ENCODE measurements at regions not wholly inside any gene's neighbourhood (a gene's known extent, or its start where the extent isn't known, plus 50 kb on each side); places are given as distances from the start of the nearest gene placed in this dataset.
"Not testable (repeated sequence)": the region's sequence is repeated elsewhere in the genome, so short reads cannot be mapped to it uniquely, and the experiment has no call there.

GRCh38 chr5:102154791-102155605, 141.1 kb downstream of the SLCO4C1 start:
- not testable (repeated sequence) for H3K27ac ChIP-seq (ENCODE audit: insufficient read depth, low read depth, low read length, poor library complexity, severe bottlenecking); H3K9me3 ChIP-seq (ENCODE audit: control insufficient read depth, low read length); H3K36me3 ChIP-seq (ENCODE audit: control insufficient read depth, insufficient read depth, low read length); H3K4me3 ChIP-seq (ENCODE audit: insufficient read depth, low read depth, low read length); H3K4me1 ChIP-seq (ENCODE audit: control insufficient read depth, insufficient read depth, low read length); H3K27me3 ChIP-seq (ENCODE audit: control insufficient read depth, insufficient read depth, low read length, poor library complexity, severe bottlenecking)
- WGBS, 2 experiments: 90 to 92% methylated on average over 53 to 54 of the region's 54 CpGs

GRCh38 chr5:102154291-102154690, 141.8 kb downstream of the SLCO4C1 start:
- WGBS, 2 experiments: 100% methylated on average over 2 of the region's 2 CpGs
- H3K9me3 ChIP-seq (ENCODE audit: control insufficient read depth, low read length): no peaks in the 10 kb centered on the region
- H3K4me1 ChIP-seq (ENCODE audit: control insufficient read depth, insufficient read depth, low read length): no peaks in the 10 kb centered on the region

GRCh38 chr5:102153003-102153759, 142.9 kb downstream of the SLCO4C1 start:
- no peaks in the 10 kb centered on the region for H3K9me3 ChIP-seq (ENCODE audit: control insufficient read depth, low read length)
- WGBS, 2 experiments: 54 to 61% methylated on average over 5 of the region's 5 CpGs
- H3K4me1 ChIP-seq (ENCODE audit: control insufficient read depth, insufficient read depth, low read length): no peaks in the 10 kb centered on the region
- no peaks in the 10 kb centered on the region for H3K36me3 ChIP-seq (ENCODE audit: control insufficient read depth, insufficient read depth, low read length)
- no peak overlapping the region for H3K27ac ChIP-seq (ENCODE audit: insufficient read depth, low read depth, low read length, poor library complexity, severe bottlenecking)
- no peaks in the 10 kb centered on the region for H3K27me3 ChIP-seq (ENCODE audit: control insufficient read depth, insufficient read depth, low read length, poor library complexity, severe bottlenecking)
- no peak overlapping the region for H3K4me3 ChIP-seq (ENCODE audit: insufficient read depth, low read depth, low read length)

More at GRCh38 chr5:102154291-102154690, 141.8 kb downstream of the SLCO4C1 start:
- Histone ChIP-seq H3K36me3 (ENCODE audit: control insufficient read depth, insufficient read depth, low read length) (no peaks in the 10 kb centered on the region), H3K27me3 (ENCODE audit: control insufficient read depth, insufficient read depth, low read length, poor library complexity, severe bottlenecking) (no peaks in the 10 kb centered on the region), H3K4me3 (ENCODE audit: insufficient read depth, low read depth, low read length) (no peak overlapping the region), H3K27ac (ENCODE audit: insufficient read depth, low read depth, low read length, poor library complexity, severe bottlenecking) (no peak overlapping the region)

GRCh38 chr5:102139029-102139428, 157.1 kb downstream of the SLCO4C1 start:
- Histone ChIP-seq H3K4me3 (ENCODE audit: insufficient read depth, low read depth, low read length) (no peak overlapping the region), H3K27ac (ENCODE audit: insufficient read depth, low read depth, low read length, poor library complexity, severe bottlenecking) (no peak overlapping the region), H3K27me3 (ENCODE audit: control insufficient read depth, insufficient read depth, low read length, poor library complexity, severe bottlenecking) (no peaks in the 10 kb centered on the region), H3K4me1 (ENCODE audit: control insufficient read depth, insufficient read depth, low read length) (no peaks in the 10 kb centered on the region), H3K36me3 (ENCODE audit: control insufficient read depth, insufficient read depth, low read length) (no peaks in the 10 kb centered on the region), H3K9me3 (ENCODE audit: control insufficient read depth, low read length) (no peaks in the 10 kb centered on the region)
- WGBS, 2 experiments: 80 to 82% methylated on average over 2 of the region's 2 CpGs

DNA sequence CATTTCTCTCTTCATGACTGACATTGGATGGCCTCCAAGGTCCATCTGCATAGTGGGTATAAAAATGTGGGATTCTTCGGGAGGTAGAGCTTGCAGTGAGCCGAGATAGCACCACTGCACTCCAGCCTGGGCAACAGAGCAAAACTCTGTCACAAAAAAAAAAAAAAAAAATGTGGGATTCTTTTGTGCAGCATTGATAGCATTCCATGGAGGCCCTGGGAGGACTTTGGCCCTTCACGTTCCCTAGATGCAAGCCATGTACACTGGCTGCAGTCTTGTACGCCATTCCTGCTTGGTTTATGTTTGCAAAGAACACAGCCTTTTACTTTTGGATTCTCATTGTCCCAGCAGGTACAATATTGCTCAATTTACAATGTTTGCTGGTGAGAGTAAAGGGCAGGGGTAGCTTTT, 157.8 kb downstream of the SLCO4C1 start:
- no peaks in the 10 kb centered on the region for H3K9me3 ChIP-seq (ENCODE audit: control insufficient read depth, low read length)
- H3K4me3 ChIP-seq (ENCODE audit: insufficient read depth, low read depth, low read length): no peak overlapping the region
- H3K36me3 ChIP-seq (ENCODE audit: control insufficient read depth, insufficient read depth, low read length): no peaks in the 10 kb centered on the region
- no peaks in the 10 kb centered on the region for H3K27me3 ChIP-seq (ENCODE audit: control insufficient read depth, insufficient read depth, low read length, poor library complexity, severe bottlenecking)
- H3K27ac ChIP-seq (ENCODE audit: insufficient read depth, low read depth, low read length, poor library complexity, severe bottlenecking): no peak overlapping the region
- 89 to 91% methylated on average over 4 of the region's 4 CpGs for WGBS, 2 experiments
- H3K4me1 ChIP-seq (ENCODE audit: control insufficient read depth, insufficient read depth, low read length): no peaks in the 10 kb centered on the region

DNA sequence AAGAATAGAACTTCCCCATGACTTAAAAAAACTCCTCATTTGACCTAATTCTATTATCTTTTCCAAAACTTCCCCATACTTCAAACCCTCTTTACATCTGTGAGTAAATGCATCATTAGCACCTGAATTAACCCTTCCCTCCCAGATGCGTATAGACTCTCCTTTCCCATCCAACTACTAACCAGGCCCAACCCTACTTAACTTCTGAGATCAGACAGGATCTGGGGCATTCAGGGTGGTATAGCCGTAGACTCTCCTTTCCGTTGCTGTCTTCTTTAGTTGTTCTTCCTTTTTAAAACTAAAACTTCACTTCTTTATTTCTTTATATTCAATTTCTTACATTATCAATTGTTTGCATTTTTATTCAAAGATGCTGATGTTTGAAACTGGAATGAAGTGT, 165.2 kb downstream of the SLCO4C1 start:
- H3K4me3 ChIP-seq (ENCODE audit: insufficient read depth, low read depth, low read length): no peak overlapping the region
- peaks cover 3% of the 10 kb centered on the region for H3K4me1 ChIP-seq (ENCODE audit: control insufficient read depth, insufficient read depth, low read length)
- H3K27ac ChIP-seq (ENCODE audit: insufficient read depth, low read depth, low read length, poor library complexity, severe bottlenecking): no peak overlapping the region
- H3K36me3 ChIP-seq (ENCODE audit: control insufficient read depth, insufficient read depth, low read length): no peaks in the 10 kb centered on the region
- 82 to 96% methylated on average over 3 of the region's 3 CpGs for WGBS, 2 experiments
- H3K27me3 ChIP-seq (ENCODE audit: control insufficient read depth, insufficient read depth, low read length, poor library complexity, severe bottlenecking): no peaks in the 10 kb centered on the region
- no peaks in the 10 kb centered on the region for H3K9me3 ChIP-seq (ENCODE audit: control insufficient read depth, low read length)

GRCh38 chr5:102130386-102130785, 165.7 kb downstream of the SLCO4C1 start:
- no peaks in the 10 kb centered on the region for H3K36me3 ChIP-seq (ENCODE audit: control insufficient read depth, insufficient read depth, low read length)
- H3K9me3 ChIP-seq (ENCODE audit: control insufficient read depth, low read length): no peaks in the 10 kb centered on the region
- H3K4me3 ChIP-seq (ENCODE audit: insufficient read depth, low read depth, low read length): no peak overlapping the region
- H3K4me1 ChIP-seq (ENCODE audit: control insufficient read depth, insufficient read depth, low read length): peaks cover 3% of the 10 kb centered on the region
- no peaks in the 10 kb centered on the region for H3K27me3 ChIP-seq (ENCODE audit: control insufficient read depth, insufficient read depth, low read length, poor library complexity, severe bottlenecking)
- H3K27ac ChIP-seq (ENCODE audit: insufficient read depth, low read depth, low read length, poor library complexity, severe bottlenecking): no peak overlapping the region
- WGBS, 2 experiments: 92 to 94% methylated on average over 2 to 5 of the region's 5 CpGs

DNA sequence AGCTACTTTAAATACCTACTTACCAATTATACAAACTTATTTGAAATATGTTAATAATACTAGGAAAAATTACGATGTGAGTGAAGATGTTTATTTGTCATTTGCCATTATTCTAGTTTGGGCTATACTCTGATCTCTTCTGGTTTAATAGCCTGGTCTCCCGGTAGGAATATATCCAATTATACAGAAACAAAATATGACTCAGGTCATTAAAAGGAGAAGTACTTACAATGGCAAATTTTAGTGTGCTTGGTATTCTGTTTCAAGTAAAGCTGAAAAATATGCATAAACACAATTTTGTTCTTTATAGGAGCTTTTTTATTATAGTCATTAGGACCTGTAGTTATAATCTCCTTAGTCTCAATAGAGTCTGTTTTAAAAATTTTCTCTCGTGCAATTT, 176.8 kb downstream of the SLCO4C1 start:
- H3K27me3 ChIP-seq (ENCODE audit: control insufficient read depth, insufficient read depth, low read length, poor library complexity, severe bottlenecking): no peaks in the 10 kb centered on the region
- no peaks in the 10 kb centered on the region for H3K4me1 ChIP-seq (ENCODE audit: control insufficient read depth, insufficient read depth, low read length)
- H3K4me3 ChIP-seq (ENCODE audit: insufficient read depth, low read depth, low read length): no peak overlapping the region
- no peaks in the 10 kb centered on the region for H3K9me3 ChIP-seq (ENCODE audit: control insufficient read depth, low read length)
- no peak overlapping the region for H3K27ac ChIP-seq (ENCODE audit: insufficient read depth, low read depth, low read length, poor library complexity, severe bottlenecking)
- WGBS, 2 experiments: 100% methylated on average over 1 of the region's 3 CpGs; no CpG with 5 or more reads in 1 of the 2 experiments
- H3K36me3 ChIP-seq (ENCODE audit: control insufficient read depth, insufficient read depth, low read length): no peaks in the 10 kb centered on the region

GRCh38 chr5:102115736-102116135, 180.3 kb downstream of the SLCO4C1 start:
- H3K4me3 ChIP-seq (ENCODE audit: insufficient read depth, low read depth, low read length): no peak overlapping the region
- no peak overlapping the region for H3K27ac ChIP-seq (ENCODE audit: insufficient read depth, low read depth, low read length, poor library complexity, severe bottlenecking)
- H3K36me3 ChIP-seq (ENCODE audit: control insufficient read depth, insufficient read depth, low read length): no peaks in the 10 kb centered on the region
- no peaks in the 10 kb centered on the region for H3K9me3 ChIP-seq (ENCODE audit: control insufficient read depth, low read length)
- WGBS, 2 experiments: 71% methylated on average over 1 of the region's 1 CpG; no CpG with 5 or more reads in 1 of the 2 experiments
- H3K27me3 ChIP-seq (ENCODE audit: control insufficient read depth, insufficient read depth, low read length, poor library complexity, severe bottlenecking): no peaks in the 10 kb centered on the region
- no peaks in the 10 kb centered on the region for H3K4me1 ChIP-seq (ENCODE audit: control insufficient read depth, insufficient read depth, low read length)

DNA sequence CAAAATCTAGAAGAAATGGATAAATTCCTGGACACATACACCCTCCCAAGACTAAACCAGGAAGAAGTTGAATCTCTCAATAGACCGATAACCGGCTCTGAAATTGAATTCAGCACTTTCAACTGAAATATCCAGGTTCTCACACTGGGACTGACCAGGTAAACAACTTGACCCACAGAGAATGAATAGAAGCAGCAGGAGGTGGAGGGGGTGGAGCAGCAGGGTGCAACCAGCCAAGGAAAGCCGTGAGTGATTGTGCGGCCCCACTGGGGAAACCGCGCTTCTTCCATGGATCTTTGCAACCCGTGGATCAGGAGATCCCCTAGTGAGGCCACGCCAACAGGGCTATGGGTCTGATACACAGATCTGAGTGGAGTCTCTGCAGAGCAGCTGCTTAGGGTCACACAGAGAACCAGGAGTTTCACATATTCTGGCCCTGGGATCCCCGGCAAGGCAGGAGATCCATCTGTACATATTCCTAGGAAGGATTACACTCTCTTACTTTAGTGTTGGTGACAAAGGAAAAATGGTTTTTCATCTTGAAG, 181.5 kb downstream of the SLCO4C1 start:
- H3K36me3 ChIP-seq (ENCODE audit: control insufficient read depth, insufficient read depth, low read length): no peaks in the 10 kb centered on the region
- WGBS, 2 experiments: 80 to 86% methylated on average over 9 of the region's 9 CpGs
- no peaks in the 10 kb centered on the region for H3K27me3 ChIP-seq (ENCODE audit: control insufficient read depth, insufficient read depth, low read length, poor library complexity, severe bottlenecking)
- no peak overlapping the region for H3K4me3 ChIP-seq (ENCODE audit: insufficient read depth, low read depth, low read length)
- no peaks in the 10 kb centered on the region for H3K9me3 ChIP-seq (ENCODE audit: control insufficient read depth, low read length)
- no peaks in the 10 kb centered on the region for H3K4me1 ChIP-seq (ENCODE audit: control insufficient read depth, insufficient read depth, low read length)
- H3K27ac ChIP-seq (ENCODE audit: insufficient read depth, low read depth, low read length, poor library complexity, severe bottlenecking): no peak overlapping the region

Measured in ectodermal cell (in vitro differentiated cells).